HG03442 (cell line): ENCODE measurements at regions not wholly inside any gene's neighbourhood (a gene's known extent, or its start where the extent isn't known, plus 50 kb on each side); places are given as distances from the start of the nearest gene placed in this dataset.

Experiments
- ATAC-seq: cut with Tn5 transposase; IDR thresholded peaks from one replicate; pipeline ENCODE4 v1.9.1; 2021; ENCODE audit warnings: mild to moderate bottlenecking, moderate library complexity; ENCODE audit not compliant: unreplicated experiment

DNA sequence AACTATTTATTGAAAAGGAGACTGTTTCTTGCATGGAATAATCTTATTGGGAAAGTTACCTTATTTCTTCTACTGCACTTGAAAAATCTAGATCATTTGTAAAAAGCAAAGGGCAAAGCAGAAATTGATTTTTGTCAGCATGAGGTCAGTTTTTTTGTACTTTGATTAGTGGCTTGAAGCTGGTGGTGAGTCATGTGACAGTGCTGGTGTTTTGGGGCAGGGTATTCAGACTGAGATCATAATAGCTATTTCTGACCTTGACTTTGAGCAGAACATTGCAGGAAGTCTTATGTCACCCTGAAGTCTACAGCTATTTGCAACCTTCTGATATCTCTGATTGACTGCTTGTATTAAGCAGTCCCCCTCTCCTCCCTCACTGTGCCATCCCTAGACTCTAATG, 66.3 kb upstream of the SORCS3 start:
- no peak for ATAC-seq

DNA sequence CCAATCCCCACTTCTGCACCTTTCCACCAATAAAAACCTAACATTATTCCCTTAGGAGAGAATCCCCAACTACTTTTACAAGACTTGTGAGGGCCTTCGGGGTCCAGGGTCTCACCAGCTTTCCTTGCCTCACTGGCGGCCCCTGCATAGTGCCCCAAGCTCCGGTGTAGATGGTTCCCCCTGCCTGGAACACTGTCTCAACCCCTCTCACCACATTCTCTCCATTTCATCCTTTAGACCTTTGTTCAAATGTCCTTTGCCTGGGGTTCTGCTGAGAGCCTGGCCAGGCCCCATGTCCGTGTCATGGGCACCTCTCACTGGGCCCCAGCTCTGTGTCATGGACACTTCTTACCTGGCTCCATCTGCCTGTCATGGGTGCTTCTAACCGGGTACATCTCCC, 64.5 kb upstream of the SORCS3 start:
- ATAC-seq = no peak

DNA sequence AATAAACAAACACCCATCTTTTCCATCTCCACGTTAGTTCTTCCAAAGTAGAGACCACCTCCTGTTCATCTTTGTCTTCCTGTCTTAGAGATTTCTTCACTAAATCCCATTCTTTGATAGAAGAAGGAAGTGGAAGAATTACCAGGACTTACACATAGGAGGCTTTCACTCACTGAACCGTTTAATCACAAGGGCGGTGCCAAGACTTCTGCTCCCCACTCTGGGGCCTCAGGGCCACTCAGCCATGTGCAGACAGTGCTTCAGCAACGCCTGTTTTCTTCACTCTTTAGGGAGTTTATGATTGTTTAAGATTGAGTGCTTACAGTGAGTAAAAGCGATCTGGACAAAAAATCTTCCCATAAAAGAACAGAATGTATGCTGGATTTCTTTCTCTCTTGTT, 63.9 kb upstream of the SORCS3 start:
- ATAC-seq = no peak

DNA sequence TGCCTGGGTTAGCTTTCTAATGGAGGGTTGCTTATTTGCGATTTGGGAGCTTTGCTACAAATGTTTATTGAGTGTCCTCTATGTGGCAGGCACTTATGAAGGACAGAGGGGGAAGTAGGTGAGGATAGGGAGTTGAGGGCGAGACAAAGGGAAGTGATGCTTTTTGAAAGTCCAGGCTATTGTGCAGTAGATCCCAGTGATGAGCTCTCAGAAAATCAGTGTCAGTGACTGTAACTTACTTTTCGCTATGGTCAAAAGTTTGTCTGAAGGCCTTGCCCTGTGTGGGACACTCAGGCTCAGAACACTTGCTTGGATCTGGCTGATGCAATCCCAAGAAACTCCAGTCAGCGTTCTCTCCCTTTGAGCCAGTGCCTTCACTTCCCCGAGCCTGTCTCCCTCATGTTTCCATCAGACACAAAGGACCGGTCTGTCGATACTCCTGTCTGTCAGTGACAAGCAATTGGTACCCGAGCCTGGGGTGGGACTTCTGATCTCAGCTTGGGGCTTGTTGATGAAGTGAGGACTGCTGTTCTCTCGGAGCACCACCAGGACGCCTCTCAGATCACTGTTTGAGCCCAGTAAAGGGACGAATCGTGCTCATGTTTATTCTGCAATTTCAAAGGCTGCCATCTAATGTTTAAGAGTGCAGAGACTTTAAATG, 63.1 kb upstream of the SORCS3 start:
- no peak for ATAC-seq

DNA sequence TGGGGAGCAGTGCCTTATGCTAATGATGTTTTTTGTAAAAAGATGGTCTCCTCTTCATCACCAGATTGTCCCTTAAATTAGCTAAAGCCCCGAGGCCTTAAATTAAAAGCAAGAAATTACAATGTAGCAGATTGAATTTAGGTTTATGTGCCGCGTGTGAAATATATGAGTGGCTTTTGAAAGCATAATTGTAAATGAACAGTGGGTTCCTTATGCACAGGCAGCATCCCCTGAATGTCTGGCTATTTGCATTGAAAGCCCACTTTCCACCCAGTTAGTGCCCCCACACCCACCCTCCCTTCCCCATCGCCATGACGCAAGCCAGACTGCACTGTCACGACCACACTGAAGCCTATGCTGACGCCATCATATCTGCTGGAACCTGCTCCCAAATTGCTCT, 62.4 kb upstream of the SORCS3 start:
- ATAC-seq = no peak

DNA sequence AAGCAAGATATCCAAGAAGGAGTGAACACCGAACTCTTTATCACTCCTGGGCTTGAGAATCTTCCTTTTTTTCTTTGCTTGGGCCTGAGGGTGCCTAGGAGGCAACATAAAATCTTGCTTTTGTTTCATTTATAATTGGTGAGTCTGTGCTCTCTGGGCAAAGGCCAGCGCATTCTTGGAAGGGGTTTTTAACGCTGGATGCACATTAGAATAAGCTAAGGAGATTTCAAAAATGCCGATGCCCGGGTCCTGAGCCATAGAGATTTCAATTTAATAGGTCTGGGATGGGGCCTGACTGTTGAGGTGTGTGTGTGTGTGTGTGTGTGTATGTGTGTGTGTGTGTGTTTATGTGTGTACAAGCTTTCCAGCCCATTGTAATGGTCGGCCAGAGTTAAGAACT, 62.0 kb upstream of the SORCS3 start:
- no peak for ATAC-seq

DNA sequence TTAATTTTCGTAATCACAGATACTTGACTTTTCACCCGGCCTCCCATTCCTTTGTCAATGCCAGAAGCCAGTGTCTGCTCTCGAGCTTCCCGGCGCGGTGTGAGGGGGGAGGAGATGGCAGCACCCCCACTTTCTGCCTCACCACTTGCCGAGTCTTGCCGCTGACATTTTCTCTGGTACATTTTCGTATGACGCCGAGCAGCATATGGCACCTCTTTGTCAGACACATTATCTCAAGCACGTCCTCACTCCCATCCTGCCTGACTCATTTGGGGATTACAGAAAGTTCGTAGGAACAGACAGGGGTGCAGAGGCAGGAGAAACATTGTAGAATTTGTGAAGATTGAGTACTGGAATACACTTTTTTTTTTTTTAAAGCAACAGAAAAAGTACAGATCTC, 60.8 kb upstream of the SORCS3 start:
- ATAC-seq = no peak

DNA sequence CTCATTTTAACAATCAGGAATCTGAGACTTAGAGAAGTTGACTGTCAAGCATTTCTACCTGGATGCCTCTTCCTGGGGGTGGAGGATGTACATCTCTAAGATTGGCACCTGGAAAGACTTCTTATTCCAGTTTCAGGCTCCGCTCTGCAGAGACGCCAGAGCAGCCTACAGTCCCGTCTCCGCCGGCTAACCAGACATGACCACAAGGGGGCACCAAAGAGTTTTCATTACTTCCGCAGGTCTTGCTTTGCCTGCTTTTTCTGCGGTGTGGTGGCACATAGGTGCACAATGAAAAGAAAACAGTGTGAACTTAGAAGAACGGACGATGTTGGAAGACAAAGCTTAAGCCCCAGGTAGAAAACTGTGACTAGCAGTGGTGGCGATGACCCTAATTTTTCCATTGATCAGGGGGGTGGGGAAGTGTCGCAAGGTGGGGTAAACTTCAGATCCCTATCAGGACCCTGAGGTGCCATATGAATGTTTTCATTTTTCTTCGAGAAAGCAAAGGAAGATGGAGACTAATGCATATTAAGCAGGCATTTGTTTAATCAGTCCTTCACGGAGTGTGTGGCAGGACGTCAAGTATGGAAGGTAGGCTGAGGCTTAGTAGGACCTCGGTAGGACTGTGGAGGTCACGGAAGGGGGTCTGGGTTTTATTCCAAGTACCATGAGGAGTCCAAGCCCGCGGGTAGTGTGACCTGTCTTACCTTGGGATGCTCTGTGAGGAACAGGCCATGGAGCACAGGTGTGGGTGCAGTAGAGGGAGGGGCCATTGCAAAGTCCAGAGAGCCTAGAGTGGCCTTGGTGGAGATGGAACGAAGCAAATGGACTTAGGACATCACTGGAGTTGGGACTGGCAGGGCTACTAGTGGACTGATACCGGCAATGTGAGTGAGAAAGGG, 60.1 kb upstream of the SORCS3 start:
- peak; percentile 71 for ATAC-seq

DNA sequence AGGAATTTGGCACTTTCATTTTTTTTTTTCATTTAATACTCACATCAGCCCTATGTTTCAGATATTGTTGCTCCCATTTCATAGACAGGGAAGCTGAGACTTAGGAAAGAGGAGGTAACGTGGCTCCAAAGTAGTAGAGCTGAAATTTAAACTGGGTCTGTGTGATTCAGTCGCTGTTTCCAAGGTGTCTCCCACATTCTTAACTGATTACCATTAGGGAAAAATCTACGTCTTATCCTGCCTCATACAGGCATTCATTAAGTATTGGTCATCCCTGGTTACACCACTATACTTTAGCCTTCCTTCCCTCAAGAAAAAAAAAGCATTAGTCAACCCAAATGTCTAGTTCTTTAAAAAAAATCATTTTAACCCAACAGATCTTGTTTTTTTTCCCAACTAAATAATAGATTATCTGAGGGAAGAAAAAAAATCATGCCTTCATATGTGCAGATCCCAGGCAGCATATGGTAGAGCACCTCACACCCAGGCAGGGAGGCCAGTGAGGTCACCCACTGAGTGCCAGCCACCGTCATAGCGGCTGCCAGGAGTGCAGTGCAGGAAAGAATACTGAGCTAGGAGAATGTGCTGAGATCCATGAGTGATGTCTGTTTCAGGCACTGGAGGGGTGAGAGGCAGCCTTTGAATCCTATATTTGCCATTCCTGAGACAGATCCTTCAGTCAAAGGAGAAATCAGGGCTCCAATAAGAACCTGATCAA, 59.0 kb upstream of the SORCS3 start:
- no peak for ATAC-seq

DNA sequence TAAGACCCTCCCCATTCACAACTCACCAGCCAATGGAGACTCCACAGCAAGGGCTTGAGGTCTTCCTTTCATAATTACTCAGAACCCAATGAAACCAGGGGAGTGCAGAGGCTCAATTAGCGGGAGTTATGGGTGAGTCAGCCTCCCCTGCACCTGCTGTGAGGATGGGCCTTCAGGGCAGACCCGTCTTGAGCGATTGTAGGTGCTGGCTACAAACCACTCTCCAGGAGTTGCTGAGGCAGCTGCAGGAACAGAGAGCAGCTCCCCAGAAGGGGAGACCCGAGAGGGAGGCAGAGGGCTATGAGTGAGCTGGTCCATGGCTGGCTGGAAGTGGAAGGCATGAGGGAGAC, 58.5 kb upstream of the SORCS3 start:
- no peak for ATAC-seq

DNA sequence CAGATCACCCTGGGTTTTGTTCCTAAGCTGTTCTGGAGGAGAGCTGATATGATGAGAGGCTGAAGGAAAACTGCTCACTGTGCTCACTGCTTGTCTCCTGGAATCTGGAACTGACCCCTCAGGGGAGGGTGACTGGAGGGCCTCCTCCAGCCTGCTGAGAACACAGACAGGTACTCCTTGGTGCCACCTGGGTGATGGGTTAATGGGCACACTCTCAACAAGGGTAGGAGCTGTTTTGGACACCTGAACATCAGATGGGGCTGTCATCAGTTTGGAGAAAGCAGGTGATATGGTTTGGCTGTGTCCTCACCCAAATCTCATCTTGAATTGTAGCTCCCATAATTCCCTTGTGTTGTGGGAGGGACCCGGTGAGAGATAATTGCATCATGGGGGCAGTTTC, 58.1 kb upstream of the SORCS3 start:
- no peak for ATAC-seq

DNA sequence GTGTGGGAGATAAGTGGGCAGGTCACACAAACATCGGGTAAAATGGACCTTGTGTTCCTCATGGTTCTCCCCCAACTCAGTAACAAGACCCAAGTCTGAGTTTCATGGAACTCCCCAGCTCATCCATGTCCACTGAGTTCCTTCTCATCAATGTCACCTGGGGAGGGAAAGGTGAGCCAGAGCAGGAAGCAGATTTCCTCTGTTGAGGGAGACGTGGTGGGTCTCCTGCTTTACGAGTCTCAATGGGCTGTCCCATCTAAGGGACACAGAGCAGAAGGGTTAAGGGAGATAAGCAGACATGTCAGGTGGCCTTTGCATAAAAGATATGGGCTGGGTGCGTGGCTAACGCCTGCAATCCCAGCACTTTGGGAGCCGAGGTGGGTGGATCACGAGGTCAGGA, 56.5 kb upstream of the SORCS3 start:
- ATAC-seq = no peak

DNA sequence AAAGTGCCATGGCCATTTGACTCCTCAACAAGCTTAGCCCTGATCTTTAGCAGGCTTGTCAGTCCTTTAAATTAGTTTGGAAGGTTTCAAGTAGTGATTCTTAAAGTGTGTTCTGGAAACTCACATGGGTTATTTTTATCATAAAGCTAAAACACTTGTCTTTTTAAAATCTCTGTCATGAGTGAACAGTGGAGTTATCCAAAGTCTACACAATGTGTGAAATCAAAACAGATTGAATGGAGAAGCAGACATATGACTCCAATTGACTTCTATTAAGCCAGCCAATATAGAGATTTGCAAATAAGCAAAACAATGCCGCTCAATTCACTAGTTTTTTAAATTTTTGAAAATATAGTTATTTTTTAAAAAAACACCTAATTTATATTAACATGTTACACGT, 53.3 kb upstream of the SORCS3 start:
- no peak for ATAC-seq

DNA sequence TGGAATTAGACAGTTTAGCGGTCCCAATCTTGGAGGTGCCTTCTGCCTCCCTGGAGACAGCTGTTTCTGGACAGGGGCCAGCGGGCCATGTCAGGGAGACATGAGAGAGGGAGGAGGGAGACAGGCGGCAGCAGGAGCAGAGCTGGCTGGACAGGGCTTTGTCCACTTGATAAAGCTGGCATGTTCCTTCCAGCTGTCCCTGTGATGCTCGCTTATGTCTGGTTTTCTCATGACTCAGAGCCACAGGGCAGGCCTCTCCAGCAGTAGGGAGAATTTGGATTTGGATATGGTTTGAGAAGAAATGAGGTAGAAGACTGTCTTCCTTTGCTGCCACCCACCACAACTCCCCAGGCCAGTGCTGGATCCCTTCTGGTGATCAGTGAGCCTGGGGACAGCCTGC, 51.7 kb upstream of the SORCS3 start:
- ATAC-seq = no peak

DNA sequence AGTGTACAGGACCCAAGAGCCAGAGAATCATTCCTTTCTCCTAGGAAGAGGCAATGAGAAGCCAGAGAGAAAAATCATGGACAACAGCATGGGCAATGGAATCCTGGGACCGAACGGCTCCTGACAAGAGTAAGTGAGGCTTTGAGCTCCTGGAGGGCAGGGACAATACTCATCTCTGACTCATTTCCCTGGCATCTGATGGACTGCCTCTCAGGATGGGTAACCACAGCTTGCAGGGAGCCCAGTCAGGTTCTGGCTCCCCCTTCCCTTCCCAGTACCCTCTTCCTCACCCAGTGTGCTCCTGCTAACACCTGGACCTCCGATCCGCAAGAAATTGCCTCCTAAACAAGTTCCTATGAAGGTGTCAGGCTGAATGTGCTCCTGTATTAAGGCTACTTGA, 51.2 kb upstream of the SORCS3 start:
- no peak for ATAC-seq
